Epithelial cell of prostate (primary cell): ENCODE measurements at regions not wholly inside any gene's neighbourhood (a gene's known extent, or its start where the extent isn't known, plus 50 kb on each side); places are given as distances from the start of the nearest gene placed in this dataset.
"Not testable (repeated sequence)": the region's sequence is repeated elsewhere in the genome, so short reads cannot be mapped to it uniquely, and the experiment has no call there.

Source experiments
- DNase-seq: peaks from one replicate; pipeline ENCODE4 v3.0.0-alpha.2; 2011; ENCODE audit warnings: low read depth, low spot score
- H3K27ac ChIP-seq: fragments of 450-650 bp; 2 replicates; pipeline ENCODE4 v1.5.1; 2017; ENCODE audit warnings: mild to moderate bottlenecking

GRCh38 chr15:38614621-38615020, 50.0 kb upstream of the RASGRP1 start:
- no peak for DNase-seq

DNA sequence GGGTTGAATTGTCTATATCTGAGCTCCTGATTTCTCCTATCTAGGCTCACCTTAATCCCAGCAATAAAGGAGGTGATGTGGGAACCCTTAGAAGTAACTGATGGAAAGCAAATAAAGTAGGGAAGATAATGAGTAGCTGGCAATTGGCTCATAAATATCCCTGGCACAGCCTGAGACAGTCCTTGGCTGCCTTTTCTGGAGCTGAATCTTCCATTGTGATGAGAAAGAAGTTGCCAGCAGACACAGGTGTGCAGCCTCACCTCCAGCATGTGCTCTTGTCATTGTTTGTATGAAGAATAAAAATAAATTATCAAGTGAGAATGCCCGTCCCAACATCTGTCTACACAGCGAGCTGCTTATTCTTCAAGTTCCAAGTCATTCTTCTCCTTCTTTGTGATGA, 53.2 kb upstream of the RASGRP1 start:
- H3K27ac ChIP-seq, result no peak overlapping the region
- no peak for DNase-seq

More at GRCh38 chr15:38614621-38615020, 50.0 kb upstream of the RASGRP1 start:
- no peak overlapping the region for H3K27ac ChIP-seq

GRCh38 chr15:38618242-38618955, 53.8 kb upstream of the RASGRP1 start:
- no peak for DNase-seq
- no peak overlapping the region for H3K27ac ChIP-seq

DNA sequence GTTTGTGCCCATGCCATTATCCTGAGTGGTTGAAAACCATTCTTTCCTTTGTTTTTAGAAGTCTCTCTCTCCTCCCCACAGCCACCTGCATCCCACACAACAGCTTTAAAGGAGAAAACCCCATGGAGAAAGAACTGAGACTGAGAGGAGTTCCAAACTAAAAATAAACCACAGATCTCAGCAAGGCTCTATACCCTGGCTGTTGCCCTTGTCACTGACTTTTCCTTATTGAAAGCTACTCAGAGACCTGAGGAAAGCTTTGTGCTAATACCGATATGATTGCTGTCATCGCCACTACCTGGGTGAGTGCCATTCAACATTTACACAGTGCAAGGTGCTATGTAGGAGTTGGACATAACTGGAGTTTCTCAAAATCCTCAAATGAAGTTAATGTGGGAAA, 55.5 kb upstream of the RASGRP1 start:
- H3K27ac ChIP-seq, result no peak overlapping the region
- no peak for DNase-seq

GRCh38 chr15:38620851-38621594, 56.4 kb upstream of the RASGRP1 start:
- DNase-seq, result no peak
- no peak overlapping the region for H3K27ac ChIP-seq

GRCh38 chr15:38622304-38622703, 57.7 kb upstream of the RASGRP1 start:
- no peak overlapping the region for H3K27ac ChIP-seq
- no peak for DNase-seq

- no peak for DNase-seq
- no peak overlapping the region for H3K27ac ChIP-seq
Measured at GRCh38 chr15:38622908-38623307, 58.3 kb upstream of the RASGRP1 start.

DNA sequence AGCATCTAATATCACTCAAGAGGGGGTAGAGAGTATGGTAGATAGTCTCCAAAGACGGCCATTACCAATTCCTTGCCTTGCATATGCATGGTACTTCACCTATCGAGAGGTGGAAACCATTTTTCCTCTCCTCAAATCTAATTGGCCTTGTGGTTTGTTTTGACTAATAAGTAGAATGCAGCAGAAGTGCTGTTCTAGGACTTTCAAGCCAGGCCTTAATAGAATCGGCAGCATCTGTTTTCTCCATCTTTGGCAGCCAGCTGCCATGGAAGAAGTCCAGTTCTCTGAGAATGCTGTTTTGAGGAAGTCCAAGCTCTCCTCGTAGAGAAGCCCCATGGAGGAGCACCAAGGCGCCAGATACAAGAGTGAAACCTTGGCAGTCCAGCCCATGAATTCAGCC, 59.1 kb upstream of the RASGRP1 start:
- DNase-seq, result no peak
- H3K27ac ChIP-seq, result no peak overlapping the region

DNA sequence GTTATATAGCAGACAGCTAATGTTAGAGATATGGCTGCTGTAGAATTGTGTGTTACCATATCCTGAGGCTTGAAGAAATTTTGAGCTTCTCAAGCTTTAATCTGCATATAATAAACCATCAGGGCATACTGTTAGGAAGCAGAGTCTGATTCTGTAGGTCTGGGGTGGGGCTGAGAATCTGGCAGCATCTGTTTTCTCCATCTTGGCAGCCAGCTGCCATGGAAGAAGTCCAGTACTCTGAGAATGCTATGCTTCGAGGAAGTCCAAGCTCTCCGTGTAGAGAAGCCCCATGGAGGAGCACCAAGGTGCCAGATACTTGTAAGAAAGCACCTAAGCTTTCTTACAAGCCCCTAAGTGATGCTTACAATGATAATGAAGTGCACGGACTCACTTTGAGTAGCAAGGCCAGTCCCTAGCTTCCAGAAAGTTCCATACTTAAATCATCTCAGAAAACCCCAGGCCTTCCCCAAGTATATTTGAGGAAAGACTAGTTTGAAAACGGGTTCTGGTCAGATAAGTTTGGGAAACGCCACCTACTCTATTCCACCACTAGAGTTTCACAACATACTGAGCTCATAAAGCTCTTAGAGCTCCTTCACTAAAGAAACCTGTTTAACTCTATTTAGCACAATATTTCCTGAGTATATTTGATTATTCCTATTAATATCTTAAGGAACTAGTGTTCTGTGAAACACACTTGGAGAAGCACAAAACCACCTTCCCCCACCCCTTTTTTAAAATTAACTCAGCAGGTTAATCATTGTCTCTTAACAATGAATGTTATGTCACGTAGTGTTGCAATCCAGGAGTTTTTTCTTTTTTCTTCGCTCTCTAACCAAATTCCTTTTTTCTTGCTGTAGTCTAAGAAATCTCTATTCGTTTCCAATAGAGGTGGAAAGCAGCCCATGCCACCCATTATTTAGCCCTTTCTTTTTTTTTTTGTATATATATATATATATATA, 59.9 kb upstream of the RASGRP1 start:
- no peak for DNase-seq
- no peak overlapping the region for H3K27ac ChIP-seq

DNA sequence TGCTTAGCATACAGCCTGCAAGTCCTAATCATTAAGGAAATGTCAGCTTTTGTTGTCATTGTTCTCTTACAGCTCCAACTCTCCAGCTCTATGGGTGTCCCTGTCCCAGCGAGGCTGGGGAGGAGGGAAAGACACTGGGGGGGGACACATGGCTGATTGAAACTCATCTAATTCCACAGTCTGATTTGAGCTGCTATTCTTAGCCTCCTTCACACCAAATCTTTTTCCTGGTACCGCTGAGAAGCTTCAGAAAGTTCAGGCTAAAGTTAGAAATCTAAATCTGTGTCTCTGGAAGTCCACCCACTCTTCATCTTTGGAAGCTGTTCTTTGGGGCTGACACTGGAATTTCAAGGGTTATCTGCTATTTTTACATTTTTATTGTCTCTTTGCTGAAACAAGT, 61.3 kb upstream of the RASGRP1 start:
- DNase-seq, result no peak
- H3K27ac ChIP-seq, result no peak overlapping the region

GRCh38 chr15:38626443-38627050, 61.9 kb upstream of the RASGRP1 start:
- no peak for DNase-seq
- H3K27ac ChIP-seq, result no peak overlapping the region

DNA sequence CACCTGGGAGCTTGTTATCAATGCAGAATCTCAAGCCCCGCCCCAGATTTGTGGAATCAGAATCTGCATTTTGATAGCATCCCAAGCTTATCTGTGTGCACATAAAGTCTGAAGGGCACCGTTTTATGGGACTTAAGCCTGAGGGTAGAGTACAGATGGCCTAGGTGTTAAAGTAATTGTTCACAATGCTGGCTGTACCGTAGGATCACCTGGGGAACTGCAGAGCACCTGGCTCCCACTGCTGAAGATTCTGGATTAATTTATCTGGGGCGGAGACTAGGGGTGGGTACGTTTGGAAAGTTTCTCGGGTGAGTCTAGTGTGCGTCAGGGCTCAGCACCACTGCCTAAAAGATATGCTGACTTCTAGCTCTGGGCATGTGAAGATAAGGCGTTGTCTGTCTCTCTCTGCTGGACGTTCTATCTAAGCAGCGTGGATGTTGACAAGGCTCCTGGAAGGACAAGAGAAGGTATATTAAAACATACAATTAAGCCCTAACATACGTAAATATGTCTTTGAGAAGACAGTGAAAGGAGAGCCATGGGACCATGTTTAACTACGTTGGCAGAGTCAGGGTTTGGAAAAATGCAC, 63.2 kb upstream of the RASGRP1 start:
- no peak overlapping the region for H3K27ac ChIP-seq
- no peak for DNase-seq

GRCh38 chr15:38631119-38632075, 66.8 kb upstream of the RASGRP1 start:
- no peak for DNase-seq
- no peak overlapping the region for H3K27ac ChIP-seq

- no peak for DNase-seq
- no peak overlapping the region for H3K27ac ChIP-seq
Measured at GRCh38 chr15:38635170-38635569, 70.6 kb upstream of the RASGRP1 start.

DNA sequence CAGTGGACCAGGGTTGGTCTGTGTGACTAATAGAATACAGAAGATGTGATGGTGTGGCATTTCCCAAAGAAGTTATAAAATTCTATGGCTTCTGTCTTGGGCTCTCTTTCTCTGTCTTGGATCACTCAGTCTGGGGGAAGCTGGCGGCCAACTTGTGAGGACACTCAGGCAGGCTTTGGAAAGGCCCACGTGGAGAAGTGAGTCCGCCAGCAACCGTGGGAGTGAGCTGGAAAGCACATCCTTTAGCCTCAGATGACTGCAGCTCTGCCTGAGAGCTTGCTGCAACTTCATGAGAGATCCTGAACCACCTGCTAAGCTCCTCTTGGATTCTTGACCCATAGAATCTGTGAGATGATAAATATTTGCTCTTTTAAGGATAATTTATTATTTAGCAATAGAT, 72.0 kb upstream of the RASGRP1 start:
- no peak for DNase-seq
- no peak overlapping the region for H3K27ac ChIP-seq

GRCh38 chr15:38638126-38638525, 73.5 kb upstream of the RASGRP1 start:
- H3K27ac ChIP-seq, result no peak overlapping the region
- DNase-seq, result no peak

- H3K27ac ChIP-seq, result no peak overlapping the region
- DNase-seq, result no peak
Measured at GRCh38 chr15:38638811-38639210, 74.2 kb upstream of the RASGRP1 start.

DNA sequence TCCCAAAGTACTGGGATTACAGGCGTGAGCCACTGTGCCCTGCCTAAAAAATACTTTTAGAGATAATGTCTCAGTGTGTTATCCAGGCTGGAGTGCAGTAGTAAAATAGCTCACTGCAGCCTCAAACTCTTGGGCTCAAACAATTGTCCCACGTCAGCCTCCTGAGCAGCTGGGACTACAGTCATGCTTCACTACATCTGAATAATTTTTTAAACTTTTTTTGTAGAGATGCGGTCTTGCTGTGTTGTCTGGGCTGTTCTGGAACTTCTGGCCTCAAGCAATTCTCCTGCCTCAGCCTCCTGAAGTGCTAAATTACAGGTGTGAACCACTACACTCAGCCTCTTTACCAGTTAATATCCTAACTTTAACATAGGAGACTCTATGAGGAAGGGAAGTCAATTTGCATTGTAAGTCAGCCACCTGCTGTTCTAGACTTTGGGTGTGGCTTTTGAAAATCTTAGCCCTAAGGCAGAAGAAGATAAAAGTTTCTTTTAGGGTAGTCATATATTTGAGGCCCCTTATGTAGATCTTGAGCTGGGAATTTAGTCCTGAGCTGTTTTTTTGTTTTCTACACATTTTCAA, 78.2 kb upstream of the RASGRP1 start:
- DNase-seq, result no peak
- H3K27ac ChIP-seq, result no peak overlapping the region

- H3K27ac ChIP-seq, DNase-seq: not testable (repeated sequence)
Measured at GRCh38 chr15:38644353-38644752, 79.7 kb upstream of the RASGRP1 start.
